ENCODE measurements at regions not wholly inside any gene's neighbourhood (a gene's known extent, or its start where the extent isn't known, plus 50 kb on each side); places are given as distances from the start of the nearest gene placed in this dataset.

GRCh38 chr20:56060486-56060885, 55.2 kb upstream of the CBLN4 start:
- Mint-ChIP-seq H3K27ac (no peak overlapping the region), H3K4me1 (no peaks in the 10 kb centered on the region), H3K27me3 (peaks cover 0 to 10% (median 0%) of the 10 kb centered on the region in 5 donors), H3K4me3 (no peak overlapping the region), H3K36me3 (no peaks in the 10 kb centered on the region), H3K9me3 (peaks cover 0 to 14% (median 9%) of the 10 kb centered on the region in 11 donors)
- Histone ChIP-seq H3K9me3 (ENCODE audit: control insufficient read depth in 2 of 3, low read length in 3 of 3) (no peaks in the 10 kb centered on the region), H3K27me3 (ENCODE audit: control insufficient read depth in 2 of 2, insufficient read depth in 2 of 2, low read length in 2 of 2) (no peaks in the 10 kb centered on the region), H3K4me3 (ENCODE audit: low read length) (no peak overlapping the region), H3K4me1 (ENCODE audit: control insufficient read depth in 2 of 2, insufficient read depth in 2 of 2, low read length in 2 of 2) (no peaks in the 10 kb centered on the region), H3K36me3 (ENCODE audit: control insufficient read depth in 2 of 3, insufficient read depth in 3 of 3, low read length in 3 of 3) (no peaks in the 10 kb centered on the region), H3K27ac (ENCODE audit: low read depth, low read length) (no peak overlapping the region)
- intact Hi-C loops (cut with micrococcal nuclease), result no loop called here
- ATAC-seq (no peak), DNase-seq (no peak)
- POLR2A ChIA-PET, result no interaction called here
- CTCF ChIA-PET, result no interaction called here

- H3K36me3 Mint-ChIP-seq, result no peaks in the 10 kb centered on the region
- POLR2A ChIA-PET, result no interaction called here
- intact Hi-C loops (cut with micrococcal nuclease), result no loop called here
Observed at GRCh38 chr20:56069016-56069415, 63.7 kb upstream of the CBLN4 start.

GRCh38 chr20:56072165-56072564, 66.8 kb upstream of the CBLN4 start:
- intact Hi-C loops (cut with micrococcal nuclease), result no loop called here
- peaks cover 0 to 4% (median 0%) of the 10 kb centered on the region in 5 donors for H3K36me3 Mint-ChIP-seq
- Histone ChIP-seq H3K27me3 (ENCODE audit: control insufficient read depth in 2 of 2, insufficient read depth in 2 of 2, low read length in 2 of 2) (no peaks in the 10 kb centered on the region), H3K4me1 (ENCODE audit: control insufficient read depth in 2 of 2, insufficient read depth in 2 of 2, low read length in 2 of 2) (no peaks in the 10 kb centered on the region), H3K36me3 (ENCODE audit: control insufficient read depth in 2 of 3, insufficient read depth in 3 of 3, low read length in 3 of 3) (no peaks in the 10 kb centered on the region), H3K27ac (ENCODE audit: low read depth, low read length) (no peak overlapping the region), H3K9me3 (ENCODE audit: control insufficient read depth in 2 of 3, low read length in 3 of 3) (no peaks in the 10 kb centered on the region), H3K4me3 (ENCODE audit: low read length) (no peak overlapping the region)
- CTCF ChIA-PET, result no interaction called here
- H3K27me3 Mint-ChIP-seq, result peaks cover 0 to 20% (median 0%) of the 10 kb centered on the region in 5 donors
- no peaks in the 10 kb centered on the region for H3K4me1 Mint-ChIP-seq
- no peak overlapping the region for H3K27ac Mint-ChIP-seq
- no peak overlapping the region for H3K4me3 Mint-ChIP-seq
- DNase-seq (no peak), ATAC-seq (no peak)
- POLR2A ChIA-PET, result no interaction called here
- H3K9me3 Mint-ChIP-seq, result peaks cover 4 to 28% (median 15%) of the 10 kb centered on the region in 11 donors

More at GRCh38 chr20:56069016-56069415, 63.7 kb upstream of the CBLN4 start:
- H3K27ac ChIP-seq (ENCODE audit: low read depth, low read length), result no peak overlapping the region
- CTCF ChIA-PET, result no interaction called here
- no peaks in the 10 kb centered on the region for H3K4me1 ChIP-seq (ENCODE audit: control insufficient read depth in 2 of 2, insufficient read depth in 2 of 2, low read length in 2 of 2)
- H3K9me3 ChIP-seq (ENCODE audit: control insufficient read depth in 2 of 3, low read length in 3 of 3), result no peaks in the 10 kb centered on the region
- peaks cover 0 to 10% (median 0%) of the 10 kb centered on the region in 5 donors for H3K27me3 Mint-ChIP-seq
- H3K4me3 Mint-ChIP-seq, result no peak overlapping the region
- peaks cover 4 to 32% (median 10%) of the 10 kb centered on the region in 11 donors for H3K9me3 Mint-ChIP-seq
- H3K27ac Mint-ChIP-seq, result no peak overlapping the region
- no peak overlapping the region for H3K4me3 ChIP-seq (ENCODE audit: low read length)
- DNase-seq (no peak), ATAC-seq (no peak)
- H3K4me1 Mint-ChIP-seq, result no peaks in the 10 kb centered on the region
- H3K27me3 ChIP-seq (ENCODE audit: control insufficient read depth in 2 of 2, insufficient read depth in 2 of 2, low read length in 2 of 2), result no peaks in the 10 kb centered on the region
- no peaks in the 10 kb centered on the region for H3K36me3 ChIP-seq (ENCODE audit: control insufficient read depth in 2 of 3, insufficient read depth in 3 of 3, low read length in 3 of 3)

- POLR2A ChIA-PET, result no interaction called here
- DNase-seq (no peak), ATAC-seq (no peak)
- no peaks in the 10 kb centered on the region for H3K4me1 ChIP-seq (ENCODE audit: control insufficient read depth in 2 of 2, insufficient read depth in 2 of 2, low read length in 2 of 2)
- H3K27me3 Mint-ChIP-seq, result peaks cover 0 to 17% (median 13%) of the 10 kb centered on the region in 5 donors
- no peaks in the 10 kb centered on the region for H3K36me3 Mint-ChIP-seq
- no peak overlapping the region for H3K4me3 Mint-ChIP-seq
- no peaks in the 10 kb centered on the region for H3K27me3 ChIP-seq (ENCODE audit: control insufficient read depth in 2 of 2, insufficient read depth in 2 of 2, low read length in 2 of 2)
- no peaks in the 10 kb centered on the region for H3K9me3 ChIP-seq (ENCODE audit: control insufficient read depth in 2 of 3, low read length in 3 of 3)
- H3K4me1 Mint-ChIP-seq, result peaks cover 0 to 1% (median 0%) of the 10 kb centered on the region in 7 donors
- intact Hi-C loops (cut with micrococcal nuclease), result no loop called here
- H3K36me3 ChIP-seq (ENCODE audit: control insufficient read depth in 2 of 3, insufficient read depth in 3 of 3, low read length in 3 of 3), result no peaks in the 10 kb centered on the region
- CTCF ChIA-PET, result no interaction called here
- H3K27ac ChIP-seq (ENCODE audit: low read depth, low read length), result no peak overlapping the region
- peaks cover 3 to 33% (median 12%) of the 10 kb centered on the region in 11 donors for H3K9me3 Mint-ChIP-seq
- no peak overlapping the region for H3K4me3 ChIP-seq (ENCODE audit: low read length)
- no peak overlapping the region for H3K27ac Mint-ChIP-seq
Observed at GRCh38 chr20:56088375-56088774, 83.1 kb upstream of the CBLN4 start.

- peaks cover 0 to 17% (median 13%) of the 10 kb centered on the region in 5 donors for H3K27me3 Mint-ChIP-seq
- CTCF ChIA-PET, result no interaction called here
Observed at GRCh38 chr20:56091628-56092234, 86.4 kb upstream of the CBLN4 start.

GRCh38 chr20:56094228-56094627, 88.9 kb upstream of the CBLN4 start:
- H3K4me1 ChIP-seq (ENCODE audit: control insufficient read depth in 2 of 2, insufficient read depth in 2 of 2, low read length in 2 of 2), result no peaks in the 10 kb centered on the region
- ATAC-seq (no peak), DNase-seq (no peak)
- ChIA-PET POLR2A (no interaction called here), CTCF (no interaction called here)
- H3K27ac Mint-ChIP-seq, result no peak overlapping the region
- no peaks in the 10 kb centered on the region for H3K36me3 ChIP-seq (ENCODE audit: control insufficient read depth in 2 of 3, insufficient read depth in 3 of 3, low read length in 3 of 3)
- no peak overlapping the region for H3K4me3 ChIP-seq (ENCODE audit: low read length)
- H3K27me3 ChIP-seq (ENCODE audit: control insufficient read depth in 2 of 2, insufficient read depth in 2 of 2, low read length in 2 of 2), result no peaks in the 10 kb centered on the region
- no peak overlapping the region for H3K4me3 Mint-ChIP-seq
- intact Hi-C loops (cut with micrococcal nuclease), result no loop called here
- H3K36me3 Mint-ChIP-seq, result peaks cover 0 to 8% (median 0%) of the 10 kb centered on the region in 5 donors
- peaks cover 0 to 11% (median 0%) of the 10 kb centered on the region in 3 experiments for H3K9me3 ChIP-seq (ENCODE audit: control insufficient read depth in 2 of 3, low read length in 3 of 3)
- peaks cover 0 to 13% (median 9%) of the 10 kb centered on the region in 5 donors for H3K27me3 Mint-ChIP-seq
- H3K27ac ChIP-seq (ENCODE audit: low read depth, low read length), result no peak overlapping the region
- H3K9me3 Mint-ChIP-seq, result peaks cover 5 to 44% (median 19%) of the 10 kb centered on the region in 11 donors
- H3K4me1 Mint-ChIP-seq, result peaks cover 0 to 1% (median 0%) of the 10 kb centered on the region in 7 donors

More at GRCh38 chr20:56091628-56092234, 86.4 kb upstream of the CBLN4 start:
- H3K36me3 Mint-ChIP-seq, result peaks cover 0 to 8% (median 0%) of the 10 kb centered on the region in 5 donors
- peaks cover 0 to 11% (median 0%) of the 10 kb centered on the region in 3 experiments for H3K9me3 ChIP-seq (ENCODE audit: control insufficient read depth in 2 of 3, low read length in 3 of 3)
- H3K4me3 Mint-ChIP-seq, result no peak overlapping the region
- H3K4me3 ChIP-seq (ENCODE audit: low read length), result no peak overlapping the region
- H3K27ac ChIP-seq (ENCODE audit: low read depth, low read length), result no peak overlapping the region
- POLR2A ChIA-PET, result no interaction called here
- no peaks in the 10 kb centered on the region for H3K27me3 ChIP-seq (ENCODE audit: control insufficient read depth in 2 of 2, insufficient read depth in 2 of 2, low read length in 2 of 2)
- peaks cover 0 to 1% (median 0%) of the 10 kb centered on the region in 7 donors for H3K4me1 Mint-ChIP-seq
- H3K36me3 ChIP-seq (ENCODE audit: control insufficient read depth in 2 of 3, insufficient read depth in 3 of 3, low read length in 3 of 3), result no peaks in the 10 kb centered on the region
- no peaks in the 10 kb centered on the region for H3K4me1 ChIP-seq (ENCODE audit: control insufficient read depth in 2 of 2, insufficient read depth in 2 of 2, low read length in 2 of 2)
- H3K9me3 Mint-ChIP-seq, result peaks cover 12 to 44% (median 25%) of the 10 kb centered on the region in 11 donors
- ATAC-seq, result no peak
- H3K27ac Mint-ChIP-seq, result no peak overlapping the region
- intact Hi-C loops (cut with micrococcal nuclease), result no loop called here
- DNase-seq, result no peak

- ATAC-seq (no peak), DNase-seq (no peak)
- Histone ChIP-seq H3K4me3 (ENCODE audit: low read length) (no peak overlapping the region), H3K36me3 (ENCODE audit: control insufficient read depth in 2 of 3, insufficient read depth in 3 of 3, low read length in 3 of 3) (no peaks in the 10 kb centered on the region), H3K27me3 (ENCODE audit: control insufficient read depth in 2 of 2, insufficient read depth in 2 of 2, low read length in 2 of 2) (no peaks in the 10 kb centered on the region), H3K9me3 (ENCODE audit: control insufficient read depth in 2 of 3, low read length in 3 of 3) (peaks cover 0 to 6% (median 0%) of the 10 kb centered on the region in 3 experiments), H3K4me1 (ENCODE audit: control insufficient read depth in 2 of 2, insufficient read depth in 2 of 2, low read length in 2 of 2) (no peaks in the 10 kb centered on the region), H3K27ac (ENCODE audit: low read depth, low read length) (no peak overlapping the region)
- no peak overlapping the region for H3K27ac Mint-ChIP-seq
- CTCF ChIA-PET, result no interaction called here
- intact Hi-C loops (cut with micrococcal nuclease), result no loop called here
- peaks cover 0 to 8% (median 0%) of the 10 kb centered on the region in 5 donors for H3K36me3 Mint-ChIP-seq
- H3K9me3 Mint-ChIP-seq, result peaks cover 6 to 34% (median 18%) of the 10 kb centered on the region in 11 donors
- POLR2A ChIA-PET, result no interaction called here
- H3K27me3 Mint-ChIP-seq, result peaks cover 0 to 9% (median 0%) of the 10 kb centered on the region in 5 donors
- no peaks in the 10 kb centered on the region for H3K4me1 Mint-ChIP-seq
- H3K4me3 Mint-ChIP-seq, result no peak overlapping the region
Observed at GRCh38 chr20:56098981-56099500, 93.7 kb upstream of the CBLN4 start.
